OCI-LY3 (cell line): ENCODE measurements at regions not wholly inside any gene's neighbourhood (a gene's known extent, or its start where the extent isn't known, plus 50 kb on each side); places are given as distances from the start of the nearest gene placed in this dataset.

ENCODE experiments used
- CTCF ChIP-seq: fragments of 200-600, 300-600 bp; sonication (generic); IDR thresholded peaks from 2 replicates; pipeline ENCODE4 v1.5.1; 2014; ENCODE audit warnings: antibody characterized with exemption, low read length, low read depth
- EZH2phosphoT487 ChIP-seq: fragments of 200-600 bp; shearing (Covaris generic); IDR thresholded peaks from 2 replicates; pipeline ENCODE4 v1.6.1; 2018; ENCODE audit warnings: antibody characterized with exemption, mixed run types, low read depth

GRCh38 chr4:133379681-133380438 lies 230.8 kb downstream of the PCDH10 start:
- no peak for TF ChIP-seq CTCF
- TF ChIP-seq EZH2phosphoT487, result no peak
